Heart right ventricle (tissue), 16 donors: ENCODE measurements at regions not wholly inside any gene's neighbourhood (a gene's known extent, or its start where the extent isn't known, plus 50 kb on each side); places are given as distances from the start of the nearest gene placed in this dataset.

Source experiments
- ATAC-seq, 8 donors: fragments of 200-7000 bp; cut with Tn5 transposase; one replicate each; pipeline ENCODE4 v1.9.1; 2020; ENCODE audit warnings: mild to moderate bottlenecking in 8 of 8, moderate library complexity in 8 of 8, moderate number of reproducible peaks in 1 of 8
- DNase-seq, 2 donors: peaks; one replicate each; pipeline ENCODE4 v3.0.0-alpha.2; 2020
- H3K27ac ChIP-seq, 10 donors: fragments of 200-600 bp; sonication (generic) in 2 of 10; one replicate each; pipeline versions ENCODE4 v1.5.0 to v1.8.0; 2020 to 2022; ENCODE audit warnings: mild to moderate bottlenecking in 3 of 10
- H3K27me3 ChIP-seq, 7 donors: fragments of 200-600 bp; one replicate each; pipeline ENCODE4 v1.8.0; 2021 to 2022; ENCODE audit warnings: mild to moderate bottlenecking in 2 of 7
- H3K36me3 ChIP-seq, 9 donors: fragments of 200-600 bp; sonication (generic) in 1 of 9; one replicate each; pipeline versions ENCODE4 v1.5.0 to v1.8.0; 2020 to 2022; ENCODE audit warnings: mild to moderate bottlenecking in 2 of 9
- H3K4me1 ChIP-seq, 9 donors: fragments of 200-600 bp; sonication (generic) in 1 of 9; one replicate each; pipeline versions ENCODE4 v1.5.0 to v1.8.0; 2020 to 2022; ENCODE audit warnings: mild to moderate bottlenecking in 4 of 9
- H3K4me3 ChIP-seq, 10 donors: fragments of 200-600 bp; sonication (generic) in 2 of 10; one replicate each; pipeline versions ENCODE4 v1.5.0 to v1.8.0; 2020 to 2022; ENCODE audit warnings: mild to moderate bottlenecking in 7 of 10, moderate library complexity in 2 of 10
- H3K9me3 ChIP-seq, 11 donors: fragments of 200-600 bp in 10 of 11; sonication (generic) in 2 of 11; one replicate each; pipeline versions ENCODE4 v1.5.0 to v1.8.0; 2013 to 2022; ENCODE audit warnings: mild to moderate bottlenecking in 2 of 11, control low read depth in 1 of 11, moderate library complexity in 1 of 11
- WGBS, 2 donors: extraction: QIAGEN DNeasy Blood & Tissue Kit; methylation state at CpG; one replicate each; pipeline ENCODE4 v1.1.7; 2013; ENCODE audit warnings: inconsistent platforms in 1 of 2; 5-methylcytosine and 5-hydroxymethylcytosine counted together
- intact Hi-C, 10 donors: fragments of 100-400 bp; cut with DNase I; formaldehyde crosslinking; loops; one replicate each; pipeline versions ENCODE4 v1.11.1 to v1.14.2; 2022
- TF ChIP-seq, protein P1 (sequence below), 9 donors: fragments of 200-600 bp; sonication (generic) in 2 of 9; IDR thresholded peaks; one replicate each; pipeline versions ENCODE4 v1.5.0 to v1.8.0; 2021 to 2022; ENCODE audit warnings: antibody characterized with exemption in 9 of 9, mild to moderate bottlenecking in 5 of 9, moderate library complexity in 1 of 9
- donor health status: Arrhythmogenic right ventricular cardiomyopathy.
- donor health status: ischemic (EF 13 %, LVEDD 7.1; RV severe dilation, severe dysfunction).
- donor health status: healthy with polysubstance abuse.
- donor health status: DM: no; HTN: yes; CAD: no.
- donor health status: DM: no; HTN: no; CAD: no.
- donor health status: ischemic (EF 25% LVEDD 6.9; RV normal size, moderate dysfunction).
- donor health status: ischemic (EF 25% LVEDD 5.7; RV mildly dilated, moderate dysfunction).
- donor health status: healthy.
- donor health status: DM: yes; HTN: yes; CAD: no.
- donor health status: Ischemic cardiomyopathy.
- donor health status: ischemic (EF 35%, LVEDD 5.7; RV mildly dilated, moderate dysfunction).
- donor health status: nonischemic (EF 11% LVEDD 7.7; RV severe dilation, severe dysfunction).
- donor health status: DM: yes; HTN: yes; CAD: no.
- donor health status: PGD.
- donor health status: ischemic (EF 29% LVEDD 5.4; RV normal size, mild dysfunction).
- donor health status: nonischemic (EF 23%, LVEDD 6.1; RV moderate dilation, normal function).

GRCh38 chr18:40347261-40347660 is 1607.8 kb upstream of the PIK3C3 start:
- 91 to 92% methylated on average over 5 of the region's 5 CpGs for WGBS, 2 donors
- Histone ChIP-seq H3K36me3 (no peaks in the 10 kb centered on the region), H3K9me3 (peaks cover 0 to 3% (median 0%) of the 10 kb centered on the region in 11 donors), H3K27me3 (no peaks in the 10 kb centered on the region), H3K4me3 (no peak overlapping the region), H3K27ac (no peak overlapping the region), H3K4me1 (no peaks in the 10 kb centered on the region)
- DNase-seq (no peak), ATAC-seq (no peak)
- TF ChIP-seq, protein P1, sequence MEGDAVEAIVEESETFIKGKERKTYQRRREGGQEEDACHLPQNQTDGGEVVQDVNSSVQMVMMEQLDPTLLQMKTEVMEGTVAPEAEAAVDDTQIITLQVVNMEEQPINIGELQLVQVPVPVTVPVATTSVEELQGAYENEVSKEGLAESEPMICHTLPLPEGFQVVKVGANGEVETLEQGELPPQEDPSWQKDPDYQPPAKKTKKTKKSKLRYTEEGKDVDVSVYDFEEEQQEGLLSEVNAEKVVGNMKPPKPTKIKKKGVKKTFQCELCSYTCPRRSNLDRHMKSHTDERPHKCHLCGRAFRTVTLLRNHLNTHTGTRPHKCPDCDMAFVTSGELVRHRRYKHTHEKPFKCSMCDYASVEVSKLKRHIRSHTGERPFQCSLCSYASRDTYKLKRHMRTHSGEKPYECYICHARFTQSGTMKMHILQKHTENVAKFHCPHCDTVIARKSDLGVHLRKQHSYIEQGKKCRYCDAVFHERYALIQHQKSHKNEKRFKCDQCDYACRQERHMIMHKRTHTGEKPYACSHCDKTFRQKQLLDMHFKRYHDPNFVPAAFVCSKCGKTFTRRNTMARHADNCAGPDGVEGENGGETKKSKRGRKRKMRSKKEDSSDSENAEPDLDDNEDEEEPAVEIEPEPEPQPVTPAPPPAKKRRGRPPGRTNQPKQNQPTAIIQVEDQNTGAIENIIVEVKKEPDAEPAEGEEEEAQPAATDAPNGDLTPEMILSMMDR (IDR thresholded peaks at IDR 0.05), result no peak
- intact Hi-C loops, result loop anchor here in 1 of 10 donors (10.0 kb wide), 1 partner anchor 58 kb away; no protein-coding TSS in a partner anchor

DNA sequence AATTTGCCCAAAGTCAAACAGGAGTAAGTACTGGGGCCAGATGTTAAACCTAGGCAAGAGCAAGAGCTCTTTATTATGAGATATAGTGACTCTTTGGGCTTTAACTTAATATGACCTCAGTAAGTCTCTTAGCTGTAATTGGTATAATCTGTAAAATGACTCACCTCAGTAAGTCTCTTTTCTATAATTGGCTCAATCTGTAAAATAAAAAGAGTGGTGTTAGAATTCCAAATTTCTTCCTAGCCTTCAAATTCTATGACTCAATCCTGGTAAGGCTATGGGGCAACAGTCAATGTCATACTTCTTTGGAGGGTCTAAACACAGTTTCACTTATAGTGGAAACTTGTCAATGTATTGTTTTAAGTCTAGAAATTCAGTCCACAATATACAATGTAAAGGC is 1608.9 kb upstream of the PIK3C3 start:
- Histone ChIP-seq H3K4me1 (no peaks in the 10 kb centered on the region), H3K4me3 (no peak overlapping the region), H3K36me3 (no peaks in the 10 kb centered on the region), H3K27ac (no peak overlapping the region), H3K27me3 (no peaks in the 10 kb centered on the region), H3K9me3 (peaks cover 0 to 3% (median 0%) of the 10 kb centered on the region in 11 donors)
- no peak for DNase-seq
- intact Hi-C loops, result loop anchor here in 1 of 10 donors (10.0 kb wide), 1 partner anchor 59 kb away; no protein-coding TSS in a partner anchor
- TF ChIP-seq, protein P1 (IDR thresholded peaks at IDR 0.05), result no peak
- no peak for ATAC-seq

GRCh38 chr18:40341701-40342100 is 1613.3 kb upstream of the PIK3C3 start:
- Histone ChIP-seq H3K36me3 (no peaks in the 10 kb centered on the region), H3K27me3 (no peaks in the 10 kb centered on the region), H3K9me3 (peaks cover 0 to 6% (median 0%) of the 10 kb centered on the region in 11 donors), H3K27ac (no peak overlapping the region), H3K4me1 (no peaks in the 10 kb centered on the region), H3K4me3 (no peak overlapping the region)
- TF ChIP-seq, protein P1 (IDR thresholded peaks at IDR 0.05), result no peak
- no peak for ATAC-seq
- intact Hi-C loops, result loop anchor here in 2 of 10 donors (5.0 to 10.0 kb wide), 2 partner anchors 49 to 63 kb away; no protein-coding TSS in a partner anchor
- DNase-seq, result no peak
- WGBS, 2 donors, result 75 to 76% methylated on average over 3 of the region's 3 CpGs

- intact Hi-C loops, result no loop called here
- Histone ChIP-seq H3K27ac (no peak overlapping the region), H3K4me3 (no peak overlapping the region), H3K36me3 (no peaks in the 10 kb centered on the region), H3K27me3 (no peaks in the 10 kb centered on the region), H3K9me3 (peaks cover 0 to 26% (median 1%) of the 10 kb centered on the region in 11 donors), H3K4me1 (no peaks in the 10 kb centered on the region)
- 92 to 95% methylated on average over 1 of the region's 1 CpG for WGBS, 2 donors
- DNase-seq (no peak), ATAC-seq (no peak)
- TF ChIP-seq, protein P1 (IDR thresholded peaks at IDR 0.05), result no peak
Measured at GRCh38 chr18:40338284-40338683, 1616.8 kb upstream of the PIK3C3 start.
